Heart left ventricle (tissue), 16 donors: ENCODE measurements at regions not wholly inside any gene's neighbourhood (a gene's known extent, or its start where the extent isn't known, plus 50 kb on each side); places are given as distances from the start of the nearest gene placed in this dataset.

Experiments used
- ATAC-seq, 4 donors: fragments of 200-7000 bp; cut with Tn5 transposase; one replicate each; pipeline ENCODE4 v1.9.1; 2020 to 2022; ENCODE audit warnings: moderate library complexity in 4 of 4, mild to moderate bottlenecking in 3 of 4, moderate number of reproducible peaks in 1 of 4
- DNase-seq, 5 donors: peaks; one replicate each; pipeline ENCODE4 v3.0.0-alpha.2; 2020
- H3K27ac ChIP-seq, 12 donors: fragments of 200-600 bp; sonication (generic) in 4 of 12; one replicate each; pipeline versions ENCODE4 v1.5.0 to v1.8.0; 2016 to 2022; ENCODE audit warnings: mild to moderate bottlenecking in 2 of 12
- H3K27me3 ChIP-seq, 9 donors: fragments of 200-600 bp; sonication (generic) in 2 of 9; one replicate each; pipeline versions ENCODE4 v1.5.1 to v1.8.0; 2016 to 2022; ENCODE audit warnings: mild to moderate bottlenecking in 3 of 9
- H3K36me3 ChIP-seq, 9 donors: fragments of 200-600 bp; sonication (generic) in 2 of 9; one replicate each; pipeline versions ENCODE4 v1.5.0 to v1.8.0; 2018 to 2022; ENCODE audit warnings: mild to moderate bottlenecking in 2 of 9
- H3K4me1 ChIP-seq, 12 donors: fragments of 200-600 bp; sonication (generic) in 4 of 12; one replicate each; pipeline versions ENCODE4 v1.5.0 to v1.8.0; 2016 to 2022; ENCODE audit warnings: mild to moderate bottlenecking in 3 of 12
- H3K4me3 ChIP-seq, 12 donors: fragments of 200-600 bp; sonication (generic) in 4 of 12; one replicate each; pipeline versions ENCODE4 v1.5.0 to v1.8.0; 2017 to 2022; ENCODE audit warnings: mild to moderate bottlenecking in 9 of 12, moderate library complexity in 4 of 12
- H3K9me3 ChIP-seq, 12 donors: fragments of 200-600 bp; sonication (generic) in 4 of 12; one replicate each; pipeline versions ENCODE4 v1.5.0 to v1.8.0; 2016 to 2022; ENCODE audit warnings: mild to moderate bottlenecking in 1 of 12
- CTCF ChIP-seq, 12 donors: fragments of 200-600 bp; sonication (generic) in 4 of 12; IDR thresholded peaks; one replicate each; pipeline versions ENCODE4 v1.5.0 to v1.8.0; 2018 to 2022; ENCODE audit warnings: antibody characterized with exemption in 12 of 12, mild to moderate bottlenecking in 5 of 12
- POLR2A ChIP-seq, 2 donors: fragments of 450-650 bp; IDR thresholded peaks; one replicate each; pipeline ENCODE4 v1.6.1; 2017; ENCODE audit warnings: antibody characterized with exemption in 2 of 2, mild to moderate bottlenecking in 2 of 2, moderate library complexity in 2 of 2
- WGBS, 4 donors: extraction: QIAGEN DNeasy Blood & Tissue Kit in 2 of 4; methylation state at CpG; one replicate each; pipeline versions ENCODE4 v1.1.5 to v1.1.7; 2013 to 2018; 5-methylcytosine and 5-hydroxymethylcytosine counted together
- intact Hi-C, 10 donors: fragments of 100-400 bp; cut with DNase I; formaldehyde crosslinking; loops; one replicate each; pipeline versions ENCODE4 v1.11.1 to v1.14.2; 2022
- donor health status: ischemic (EF 13 %, LVEDD 7.1; RV severe dilation, severe dysfunction).
- donor health status: healthy with polysubstance abuse.
- donor health status: DM: no; HTN: yes; CAD: no.
- donor health status: DM: no; HTN: no; CAD: no.
- donor health status: ischemic (EF 25% LVEDD 6.9; RV normal size, moderate dysfunction).
- donor health status: ischemic (EF 25% LVEDD 5.7; RV mildly dilated, moderate dysfunction).
- donor health status: healthy.
- donor health status: DM: yes; HTN: yes; CAD: no.
- donor health status: ischemic (EF 35%, LVEDD 5.7; RV mildly dilated, moderate dysfunction).
- donor health status: nonischemic (EF 11% LVEDD 7.7; RV severe dilation, severe dysfunction).
- donor health status: DM: yes; HTN: yes; CAD: no.
- donor health status: PGD.
- donor health status: ischemic (EF 29% LVEDD 5.4; RV normal size, mild dysfunction).
- donor health status: nonischemic (EF 23%, LVEDD 6.1; RV moderate dilation, normal function).

GRCh38 chr11:127126986-127127385 lies 126.4 kb upstream of the KIRREL3 start:
- Histone ChIP-seq H3K27ac (no peak overlapping the region), H3K27me3 (peaks cover 0 to 15% (median 0%) of the 10 kb centered on the region in 9 donors), H3K4me3 (no peak overlapping the region), H3K9me3 (no peaks in the 10 kb centered on the region), H3K36me3 (no peaks in the 10 kb centered on the region), H3K4me1 (no peaks in the 10 kb centered on the region)
- ATAC-seq: no peak
- TF ChIP-seq POLR2A (IDR thresholded peaks at IDR 0.05) (no peak), CTCF (IDR thresholded peaks at IDR 0.05) (no peak)
- DNase-seq: no peak
- 42 to 60% (median 52%) methylated on average over 3 of the region's 3 CpGs for WGBS, 4 donors
- intact Hi-C loops: no loop called here

DNA sequence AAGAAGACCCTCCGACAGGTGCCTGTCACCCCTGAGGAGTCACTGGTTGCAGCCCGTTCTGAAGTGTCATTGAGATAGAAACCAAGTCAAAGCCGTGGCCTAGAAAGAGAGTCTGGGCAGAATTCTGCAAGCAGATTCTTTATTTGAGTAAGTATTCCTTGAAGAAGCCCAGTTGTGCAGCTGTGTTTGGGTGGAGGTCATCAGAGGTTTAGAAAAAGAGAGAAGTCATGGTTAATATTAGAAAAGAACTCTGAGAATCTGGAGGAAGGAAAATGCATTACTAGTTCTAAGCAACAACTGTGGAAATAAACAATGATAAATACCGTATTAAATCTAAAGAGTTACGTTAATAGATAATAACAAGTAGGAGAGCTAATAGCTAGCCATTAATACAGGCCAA lies 118.8 kb upstream of the KIRREL3 start:
- intact Hi-C loops: no loop called here
- no peak overlapping the region for H3K27ac ChIP-seq
- ATAC-seq (no peak), DNase-seq (no peak)
- no peaks in the 10 kb centered on the region for H3K9me3 ChIP-seq
- 51 to 79% (median 69%) methylated on average over 5 of the region's 5 CpGs for WGBS, 4 donors
- no peaks in the 10 kb centered on the region for H3K4me1 ChIP-seq
- TF ChIP-seq POLR2A (IDR thresholded peaks at IDR 0.05) (no peak), CTCF (IDR thresholded peaks at IDR 0.05) (no peak)
- no peaks in the 10 kb centered on the region for H3K36me3 ChIP-seq
- no peak overlapping the region for H3K4me3 ChIP-seq
- peaks cover 0 to 3% (median 0%) of the 10 kb centered on the region in 9 donors for H3K27me3 ChIP-seq

DNA sequence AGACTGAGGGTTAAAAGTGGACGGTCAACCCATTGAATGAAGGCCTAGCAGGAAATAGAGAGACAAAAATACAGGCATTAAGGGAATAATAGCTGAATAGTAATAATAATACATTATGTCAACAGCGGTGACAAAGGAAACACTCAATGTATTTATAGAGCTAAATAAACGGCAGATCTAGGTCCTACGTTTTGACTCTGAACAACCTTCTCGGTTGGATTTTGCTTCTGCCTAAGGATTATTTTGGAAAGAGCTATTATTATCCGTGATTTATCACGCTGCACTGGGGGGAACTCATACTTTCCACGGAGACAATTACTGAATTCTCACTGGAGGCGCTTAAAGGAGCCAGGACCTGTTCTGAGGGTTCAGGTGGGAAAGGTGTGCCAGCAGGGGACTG lies 118.2 kb upstream of the KIRREL3 start:
- Histone ChIP-seq H3K4me3 (no peak overlapping the region), H3K4me1 (no peaks in the 10 kb centered on the region), H3K36me3 (no peaks in the 10 kb centered on the region), H3K9me3 (no peaks in the 10 kb centered on the region), H3K27ac (no peak overlapping the region), H3K27me3 (peaks cover 0 to 4% (median 0%) of the 10 kb centered on the region in 9 donors)
- no peak for DNase-seq
- no peak for ATAC-seq
- 57 to 69% (median 64%) methylated on average over 9 of the region's 9 CpGs for WGBS, 4 donors
- intact Hi-C loops: no loop called here
- TF ChIP-seq CTCF (IDR thresholded peaks at IDR 0.05): no peak
- no peak for TF ChIP-seq POLR2A (IDR thresholded peaks at IDR 0.05)

DNA sequence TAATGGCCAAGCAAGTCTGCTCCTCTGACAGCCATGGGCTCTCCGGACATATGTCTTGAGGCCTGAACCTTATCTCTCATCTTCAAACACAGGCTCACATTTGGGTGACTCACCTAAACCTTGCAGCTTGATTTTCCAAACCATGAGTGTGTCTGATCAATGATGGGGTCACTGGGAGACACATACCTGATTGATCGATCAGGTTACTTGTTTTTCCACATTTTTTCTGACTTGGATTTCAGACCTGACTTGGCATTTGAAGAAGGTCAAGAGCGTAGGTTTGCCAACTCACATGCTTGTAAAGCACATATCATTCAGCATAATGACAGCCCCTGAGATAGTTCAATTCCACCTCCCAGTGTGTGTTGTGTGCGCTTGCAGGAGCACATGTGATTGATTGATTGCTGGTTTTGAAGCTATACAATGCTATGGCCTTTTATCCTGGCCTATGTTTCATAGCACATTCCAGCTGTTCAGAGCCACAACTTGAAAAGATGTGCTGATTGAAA lies 116.7 kb upstream of the KIRREL3 start:
- no peaks in the 10 kb centered on the region for H3K4me1 ChIP-seq
- no peak overlapping the region for H3K4me3 ChIP-seq
- H3K36me3 ChIP-seq: no peaks in the 10 kb centered on the region
- H3K9me3 ChIP-seq: no peaks in the 10 kb centered on the region
- no peak overlapping the region for H3K27ac ChIP-seq
- DNase-seq (no peak), ATAC-seq (no peak)
- intact Hi-C loops: no loop called here
- 42 to 74% (median 71%) methylated on average over 4 of the region's 4 CpGs for WGBS, 4 donors
- TF ChIP-seq CTCF (IDR thresholded peaks at IDR 0.05) (no peak), POLR2A (IDR thresholded peaks at IDR 0.05) (no peak)
- H3K27me3 ChIP-seq: peaks cover 0 to 4% (median 0%) of the 10 kb centered on the region in 9 donors
